Fibroblast of peridontal ligament (primary cell): ENCODE measurements at regions not wholly inside any gene's neighbourhood (a gene's known extent, or its start where the extent isn't known, plus 50 kb on each side); places are given as distances from the start of the nearest gene placed in this dataset.
A peak's percentile ranks its signal among the peaks of the same experiment; 100 is the strongest.
"Not testable (repeated sequence)": the region's sequence is repeated elsewhere in the genome, so short reads cannot be mapped to it uniquely, and the experiment has no call there.

Source experiments
- DNase-seq: peaks from one replicate; pipeline ENCODE4 v3.0.0-alpha.2; 2010; ENCODE audit errors: extremely low read depth

GRCh38 chr4:37555322-37555721 is 130.9 kb downstream of the RELL1 start:
- no peak for DNase-seq

- not testable (repeated sequence) for DNase-seq
These were observed 136.3 kb downstream of the RELL1 start for GRCh38 chr4:37549866-37550265.

- DNase-seq: peak; percentile 19
These were observed 137.1 kb downstream of the RELL1 start for GRCh38 chr4:37549041-37549440.

GRCh38 chr4:37546586-37546985 is 139.6 kb downstream of the RELL1 start:
- no peak for DNase-seq

- no peak for DNase-seq
These were observed 143.5 kb downstream of the RELL1 start for GRCh38 chr4:37542706-37543105.

GRCh38 chr4:37541956-37542355 is 144.2 kb downstream of the RELL1 start:
- DNase-seq: no peak

- no peak for DNase-seq
These were observed 145.7 kb downstream of the RELL1 start for GRCh38 chr4:37540486-37540885.

GRCh38 chr4:37538931-37539330 is 147.2 kb downstream of the RELL1 start:
- no peak for DNase-seq

- no peak for DNase-seq
These were observed 148.7 kb downstream of the RELL1 start for GRCh38 chr4:37537484-37537883.

- DNase-seq: no peak
These were observed 150.3 kb downstream of the RELL1 start for GRCh38 chr4:37535872-37536271.

- no peak for DNase-seq
These were observed 152.7 kb downstream of the RELL1 start for GRCh38 chr4:37533286-37534033.

- no peak for DNase-seq
These were observed 155.0 kb downstream of the RELL1 start for GRCh38 chr4:37531151-37531550.

GRCh38 chr4:37530451-37530850 is 155.7 kb downstream of the RELL1 start:
- DNase-seq: no peak

- no peak for DNase-seq
These were observed 157.8 kb downstream of the RELL1 start for GRCh38 chr4:37528166-37528885.

GRCh38 chr4:37524267-37524666 is 161.9 kb downstream of the RELL1 start:
- no peak for DNase-seq

GRCh38 chr4:37522996-37523395 is 163.2 kb downstream of the RELL1 start:
- DNase-seq: no peak

- DNase-seq: no peak
These were observed 168.8 kb downstream of the RELL1 start for GRCh38 chr4:37517326-37517725.

- DNase-seq: no peak
These were observed 170.0 kb downstream of the RELL1 start for GRCh38 chr4:37516057-37516775.

GRCh38 chr4:37510626-37511025 is 175.6 kb downstream of the RELL1 start:
- no peak for DNase-seq

GRCh38 chr4:37503261-37503660 is 182.9 kb downstream of the RELL1 start:
- no peak for DNase-seq

GRCh38 chr4:37502070-37502469 is 184.1 kb downstream of the RELL1 start:
- no peak for DNase-seq
